Lung (tissue), 11 donors: ENCODE measurements at regions not wholly inside any gene's neighbourhood (a gene's known extent, or its start where the extent isn't known, plus 50 kb on each side); places are given as distances from the start of the nearest gene placed in this dataset.

Source experiments
- ATAC-seq: fragments of 200-7000 bp; cut with Tn5 transposase; one replicate; pipeline ENCODE4 v1.9.1; 2020; ENCODE audit warnings: moderate number of reproducible peaks; ENCODE audit not compliant: insufficient read depth, low FRiP score
- DNase-seq, 3 donors: peaks; one replicate each; pipeline ENCODE4 v3.0.0-alpha.2; 2013 to 2017
- H3K27ac ChIP-seq, 2 donors: one replicate each; pipeline ENCODE4 v1.5.1; 2013; ENCODE audit warnings: mild to moderate bottlenecking in 2 of 2, moderate library complexity in 2 of 2, control low read depth in 1 of 2, inconsistent platforms in 1 of 2, low read depth in 1 of 2, low read length in 1 of 2
- H3K27me3 ChIP-seq, 3 donors: one replicate each; pipeline ENCODE4 v1.5.1; 2013; ENCODE audit warnings: low read length in 2 of 3; ENCODE audit not compliant: control insufficient read depth in 3 of 3, insufficient read depth in 3 of 3
- H3K36me3 ChIP-seq, 4 donors: one replicate each; pipeline ENCODE4 v1.5.1; 2013; ENCODE audit warnings: low read length in 4 of 4, mild to moderate bottlenecking in 1 of 4, moderate library complexity in 1 of 4; ENCODE audit not compliant: control insufficient read depth in 4 of 4, insufficient read depth in 4 of 4
- H3K4me1 ChIP-seq, 5 donors: one replicate each; pipeline ENCODE4 v1.5.1; 2013; ENCODE audit warnings: low read length in 5 of 5, mild to moderate bottlenecking in 2 of 5, moderate library complexity in 1 of 5; ENCODE audit not compliant: control insufficient read depth in 5 of 5, insufficient read depth in 5 of 5
- H3K4me3 ChIP-seq: one replicate; pipeline ENCODE4 v1.5.1; 2013; ENCODE audit warnings: mild to moderate bottlenecking, control low read depth, moderate library complexity
- H3K9ac ChIP-seq, 2 donors: one replicate each; pipeline ENCODE4 v1.5.1; 2013; ENCODE audit warnings: low read length in 2 of 2, control low read depth in 1 of 2; ENCODE audit not compliant: insufficient read depth in 1 of 2
- H3K9me3 ChIP-seq, 4 donors: one replicate each; pipeline ENCODE4 v1.5.1; 2013; ENCODE audit warnings: low read length in 3 of 4, mild to moderate bottlenecking in 1 of 4, moderate library complexity in 1 of 4; ENCODE audit not compliant: control insufficient read depth in 4 of 4, insufficient read depth in 3 of 4
- CTCF ChIP-seq: IDR thresholded peaks from 2 replicates; pipeline ENCODE4 v1.5.1; 2012; ENCODE audit warnings: mild to moderate bottlenecking; ENCODE audit errors: control extremely low read depth, extremely low read depth
- WGBS, 2 donors: extraction: QIAGEN DNeasy Blood & Tissue Kit; methylation state at CpG; one replicate each; pipeline ENCODE4 v1.1.7; 2013; 5-methylcytosine and 5-hydroxymethylcytosine counted together
- donor health status: control.
- donor health status: control.
- donor health status: Bipolar disorder and iron deficiency.
- donor health status: healthy.
- donor health status: DM: yes; HTN: yes; CAD: no.

GRCh38 chr12:66881386-66881785, 202.5 kb upstream of the GRIP1 start:
- Histone ChIP-seq H3K27me3 (no peaks in the 10 kb centered on the region), H3K9ac (no peak overlapping the region), H3K36me3 (no peaks in the 10 kb centered on the region), H3K4me3 (no peak overlapping the region), H3K27ac (no peak overlapping the region), H3K9me3 (no peaks in the 10 kb centered on the region), H3K4me1 (no peaks in the 10 kb centered on the region)
- DNase-seq (no peak), ATAC-seq (no peak)
- TF ChIP-seq CTCF, result no peak

- TF ChIP-seq CTCF, result no peak
- Histone ChIP-seq H3K4me3 (no peak overlapping the region), H3K9me3 (no peaks in the 10 kb centered on the region), H3K36me3 (no peaks in the 10 kb centered on the region), H3K4me1 (no peaks in the 10 kb centered on the region), H3K27me3 (no peaks in the 10 kb centered on the region), H3K9ac (no peak overlapping the region), H3K27ac (no peak overlapping the region)
- no peak for ATAC-seq
- DNase-seq, result no peak
- WGBS, 2 donors, result 73 to 78% methylated on average over 11 of the region's 11 CpGs
Observed at GRCh38 chr12:66884091-66884490, 205.2 kb upstream of the GRIP1 start.

- H3K9ac ChIP-seq, result no peak overlapping the region
- no peak overlapping the region for H3K4me3 ChIP-seq
- WGBS, 2 donors, result 81 to 88% methylated on average over 13 of the region's 13 CpGs
- DNase-seq (no peak), ATAC-seq (no peak)
- no peaks in the 10 kb centered on the region for H3K36me3 ChIP-seq
- no peaks in the 10 kb centered on the region for H3K27me3 ChIP-seq
- TF ChIP-seq CTCF, result no peak
- no peaks in the 10 kb centered on the region for H3K9me3 ChIP-seq
- H3K4me1 ChIP-seq, result no peaks in the 10 kb centered on the region
- H3K27ac ChIP-seq, result no peak overlapping the region
Observed at GRCh38 chr12:66885115-66885875, 206.4 kb upstream of the GRIP1 start.

GRCh38 chr12:66896797-66897196, 217.9 kb upstream of the GRIP1 start:
- ATAC-seq (no peak), DNase-seq (peak in 2 of 3 donors; percentile 31 to 36)
- Histone ChIP-seq H3K4me1 (peaks cover 0 to 3% (median 0%) of the 10 kb centered on the region in 5 donors), H3K4me3 (no peak overlapping the region), H3K27ac (no peak overlapping the region), H3K36me3 (no peaks in the 10 kb centered on the region), H3K9me3 (no peaks in the 10 kb centered on the region), H3K27me3 (no peaks in the 10 kb centered on the region), H3K9ac (no peak overlapping the region)
- WGBS, 2 donors, result 74 to 76% methylated on average over 8 of the region's 8 CpGs
- no peak for TF ChIP-seq CTCF
